ENCODE measurements at regions not wholly inside any gene's neighbourhood (a gene's known extent, or its start where the extent isn't known, plus 50 kb on each side); places are given as distances from the start of the nearest gene placed in this dataset.

- no peak for TF ChIP-seq CTCF (IDR thresholded peaks at IDR 0.05)
- TF ChIP-seq POLR2A (IDR thresholded peaks at IDR 0.05) = no peak
- TF ChIP-seq EP300 (IDR thresholded peaks at IDR 0.05) = no peak
These were observed 355.5 kb downstream of the RAD51AP2 start for GRCh38 chr2:17162713-17163112.
